Ammon's horn (tissue), 1 donor: ENCODE measurements at regions not wholly inside any gene's neighbourhood (a gene's known extent, or its start where the extent isn't known, plus 50 kb on each side); places are given as distances from the start of the nearest gene placed in this dataset.
"Not testable (repeated sequence)": the region's sequence is repeated elsewhere in the genome, so short reads cannot be mapped to it uniquely, and the experiment has no call there.

Source experiments
- DNase-seq: peaks from one replicate; pipeline ENCODE4 v3.0.0-alpha.2; 2016; ENCODE audit warnings: low spot score

DNA sequence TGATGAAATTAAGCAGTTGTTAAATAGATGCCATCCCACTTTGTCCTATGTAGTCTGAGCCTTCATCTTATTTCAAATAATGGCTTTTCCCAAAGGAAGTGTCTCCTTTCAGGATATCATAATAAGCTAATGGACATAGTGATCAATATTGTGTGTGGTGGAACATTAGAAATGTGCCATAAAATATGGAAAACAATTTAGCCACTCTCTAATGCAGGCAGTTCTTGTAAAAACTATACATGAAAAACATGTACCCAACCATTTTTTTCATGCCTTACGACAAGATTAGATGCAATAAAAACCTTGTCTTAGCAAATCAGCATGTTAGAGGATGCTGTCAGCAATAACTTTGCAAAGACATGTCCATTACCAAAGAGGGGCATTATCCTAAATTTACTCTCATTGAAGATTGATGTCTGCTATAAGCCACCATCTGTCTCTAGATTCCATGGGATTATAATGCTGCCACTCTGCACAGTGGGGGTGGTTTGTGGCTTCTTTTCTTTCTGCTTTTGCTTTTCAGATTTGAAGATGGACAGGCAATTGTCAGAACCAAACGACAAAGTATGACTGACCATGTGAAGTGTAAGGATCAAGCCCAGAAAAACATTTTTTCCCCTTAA, 724.0 kb upstream of the ZNF608 start:
- DNase-seq: no peak

- no peak for DNase-seq
Measured at GRCh38 chr5:125476901-125477585, 730.6 kb upstream of the ZNF608 start.

DNA sequence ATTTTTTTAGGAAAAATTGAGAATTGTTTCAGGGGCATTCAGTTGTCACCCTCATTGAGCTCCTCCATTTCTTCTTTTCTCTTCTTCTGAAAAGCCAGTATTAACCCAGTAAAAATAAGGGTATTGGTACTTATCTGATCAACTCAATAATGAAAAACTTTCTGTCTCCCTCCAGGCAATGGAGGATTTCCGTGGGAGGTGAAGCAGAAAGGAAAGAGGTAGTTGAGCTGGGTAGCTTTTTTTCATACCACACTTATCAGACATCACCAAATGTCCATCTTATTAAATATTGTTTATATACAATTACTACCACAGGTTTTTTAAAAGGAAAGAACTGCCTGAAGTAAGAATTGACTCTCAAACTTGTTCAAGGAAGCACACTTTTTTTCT, 731.1 kb upstream of the ZNF608 start:
- no peak for DNase-seq

DNA sequence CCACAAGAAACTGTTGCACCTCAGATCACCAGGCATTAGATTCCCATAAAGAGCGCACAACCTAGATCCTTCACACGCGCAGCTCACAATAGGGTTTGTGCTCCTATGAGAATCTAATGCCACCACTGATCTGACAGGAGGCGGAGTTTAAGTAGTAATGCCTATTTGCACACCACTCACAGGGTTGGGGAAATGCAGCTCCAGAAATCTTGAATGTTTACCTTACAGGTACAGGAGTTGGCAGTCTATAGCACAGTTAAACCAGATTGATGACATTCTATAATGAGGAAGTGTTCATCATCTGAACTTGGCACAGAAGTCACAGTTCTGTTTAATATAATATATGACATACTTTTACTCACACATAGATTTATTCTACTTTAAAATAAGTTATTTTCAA, 732.2 kb upstream of the ZNF608 start:
- no peak for DNase-seq

DNA sequence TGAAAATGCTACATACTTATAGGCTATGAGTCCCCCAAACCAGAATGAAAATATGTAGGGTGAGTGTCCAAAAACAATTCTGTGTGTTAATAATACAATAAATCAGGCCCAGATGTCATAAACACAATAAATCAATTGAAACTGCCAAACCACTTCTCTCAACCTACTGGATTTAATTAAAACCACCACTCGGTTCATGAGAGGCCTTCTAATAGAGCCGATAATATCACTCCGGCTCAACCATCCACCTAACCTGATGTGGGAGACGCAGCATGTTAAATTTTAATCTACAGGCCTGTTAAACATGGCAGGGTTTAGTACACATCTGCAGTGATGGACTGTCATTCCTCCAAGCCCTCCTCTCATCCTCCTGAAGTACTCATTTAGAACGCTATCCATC, 734.5 kb upstream of the ZNF608 start:
- no peak for DNase-seq

DNA sequence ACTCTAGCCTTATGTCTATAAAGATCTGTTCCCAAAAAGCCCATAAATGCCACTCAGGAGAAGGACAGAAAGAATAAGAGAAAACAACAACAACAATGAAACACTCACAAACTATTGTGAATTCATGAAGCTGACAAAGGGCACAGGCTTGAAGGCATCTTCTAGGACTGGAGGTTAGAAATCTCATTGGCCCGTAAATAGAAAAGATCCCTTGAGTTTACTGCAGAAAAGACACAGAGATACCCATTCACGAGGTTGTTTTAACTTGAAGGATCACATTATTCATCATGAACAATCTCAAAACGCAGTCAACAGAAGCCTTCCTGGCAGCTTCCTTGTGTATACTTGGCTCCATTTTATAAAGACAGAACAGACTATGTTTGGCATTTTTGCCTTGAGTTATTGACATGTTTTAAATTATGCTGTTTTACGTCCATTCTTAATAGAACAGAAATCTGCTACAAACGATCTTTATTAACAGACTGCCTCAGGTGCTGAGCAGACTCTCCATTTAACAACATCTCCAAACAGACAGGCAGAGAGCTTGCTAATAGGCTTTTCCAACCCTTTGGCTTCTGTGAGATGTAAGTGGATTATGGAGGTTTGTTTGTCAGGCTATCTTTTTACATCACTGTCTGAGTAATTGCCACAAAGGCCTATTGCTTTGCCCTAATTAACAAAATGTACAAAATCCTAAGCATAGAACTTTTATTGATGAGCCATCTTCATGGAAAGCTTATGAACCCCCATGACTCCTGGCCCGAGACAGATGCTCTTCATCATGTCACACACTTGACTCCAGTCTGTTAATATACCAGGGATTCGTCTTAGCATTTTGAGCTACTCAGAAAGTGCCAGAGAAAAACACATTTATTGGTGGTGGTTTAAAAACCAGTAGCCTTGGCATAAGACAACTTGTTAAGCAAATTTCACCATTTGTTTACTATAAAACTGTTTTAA, 735.3 kb upstream of the ZNF608 start:
- peak; percentile 13 for DNase-seq

DNA sequence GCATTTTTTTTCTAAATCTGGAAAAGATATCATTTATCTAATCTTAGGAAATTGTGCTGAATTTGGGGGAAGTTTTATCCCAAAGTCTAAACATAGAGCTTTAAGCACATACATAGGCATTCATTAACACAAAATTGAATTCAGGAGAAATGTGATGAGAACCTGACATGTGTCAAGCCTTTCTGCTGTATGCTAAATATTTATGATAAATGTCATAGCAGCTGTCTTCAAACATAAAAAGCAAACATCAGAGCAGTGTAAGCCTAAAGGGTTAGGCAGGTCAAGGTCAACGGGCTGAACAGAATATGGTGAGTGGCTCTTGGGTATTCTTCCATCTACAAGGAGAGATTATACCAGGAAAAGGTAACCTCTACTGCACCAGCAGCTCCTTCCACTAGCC, 737.2 kb upstream of the ZNF608 start:
- DNase-seq: no peak

GRCh38 chr5:125484272-125484741, 737.9 kb upstream of the ZNF608 start:
- DNase-seq: peak; percentile 11

DNA sequence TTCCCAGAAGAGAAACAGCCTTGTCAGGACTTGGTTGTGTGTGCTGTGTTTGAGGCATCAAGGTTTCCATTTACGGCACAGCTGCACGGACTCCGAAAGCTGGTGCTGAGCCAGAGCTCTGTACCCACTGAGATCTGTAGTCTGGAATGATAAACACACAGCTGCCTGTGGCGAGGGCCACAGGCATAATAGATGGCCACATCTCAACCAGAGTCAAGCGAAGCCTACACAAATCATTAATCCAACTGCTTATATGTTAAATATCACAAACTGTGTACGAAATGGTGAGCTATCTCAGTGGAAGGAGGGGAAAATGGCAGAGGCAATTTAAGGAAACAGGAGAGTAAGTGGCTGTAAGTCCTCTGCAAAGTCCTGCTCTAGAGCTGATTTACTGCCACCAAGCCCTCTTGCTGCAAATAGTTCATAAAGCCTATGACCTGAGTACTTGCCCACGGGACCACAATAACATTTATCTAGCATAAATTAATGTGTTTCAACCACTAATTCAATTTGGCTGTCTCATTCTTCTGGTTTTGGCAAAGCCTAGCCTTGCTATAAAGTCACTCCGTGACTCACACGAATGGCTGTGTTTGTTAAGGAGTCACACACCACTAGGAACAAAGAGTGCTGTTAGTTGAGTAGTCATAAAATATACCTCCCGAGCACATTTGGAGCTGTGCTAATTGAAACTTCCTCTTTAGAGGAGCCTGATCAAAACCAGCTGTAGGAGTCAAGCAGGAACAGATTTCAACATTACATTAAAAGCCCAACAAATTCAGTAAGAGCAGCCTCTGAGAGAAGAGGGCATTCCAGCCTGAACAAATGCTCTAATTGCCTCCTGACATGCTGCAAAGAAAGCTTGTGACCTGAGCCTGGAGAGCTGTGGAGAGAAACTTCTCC, 738.6 kb upstream of the ZNF608 start:
- peak; percentile 93 for DNase-seq

- DNase-seq: no peak
Measured at GRCh38 chr5:125485771-125486170, 739.3 kb upstream of the ZNF608 start.

GRCh38 chr5:125486634-125487033, 740.2 kb upstream of the ZNF608 start:
- DNase-seq: no peak

- DNase-seq: peak; percentile 60
Measured at GRCh38 chr5:125487231-125487630, 740.8 kb upstream of the ZNF608 start.

GRCh38 chr5:125487652-125488051, 741.2 kb upstream of the ZNF608 start:
- DNase-seq: not testable (repeated sequence)

DNA sequence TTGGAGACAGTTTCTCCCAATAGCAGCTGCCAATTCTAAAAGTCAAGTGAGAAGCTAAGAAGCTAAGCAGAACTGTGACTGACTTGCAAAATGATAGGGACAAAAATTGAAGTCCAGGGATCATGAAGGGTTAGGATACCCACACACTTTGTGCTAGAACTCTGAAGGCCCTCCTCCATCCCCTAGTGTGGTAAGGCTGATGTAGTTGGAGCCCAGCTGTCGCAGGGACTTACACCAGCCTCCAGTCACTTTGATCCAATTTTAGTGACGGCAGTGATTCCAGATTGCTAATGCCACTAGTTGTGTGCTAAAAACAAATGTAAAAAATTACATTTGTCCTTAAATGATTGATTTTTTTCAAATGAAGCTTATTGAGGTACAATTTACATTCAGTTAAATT, 742.7 kb upstream of the ZNF608 start:
- DNase-seq: peak; percentile 20

DNA sequence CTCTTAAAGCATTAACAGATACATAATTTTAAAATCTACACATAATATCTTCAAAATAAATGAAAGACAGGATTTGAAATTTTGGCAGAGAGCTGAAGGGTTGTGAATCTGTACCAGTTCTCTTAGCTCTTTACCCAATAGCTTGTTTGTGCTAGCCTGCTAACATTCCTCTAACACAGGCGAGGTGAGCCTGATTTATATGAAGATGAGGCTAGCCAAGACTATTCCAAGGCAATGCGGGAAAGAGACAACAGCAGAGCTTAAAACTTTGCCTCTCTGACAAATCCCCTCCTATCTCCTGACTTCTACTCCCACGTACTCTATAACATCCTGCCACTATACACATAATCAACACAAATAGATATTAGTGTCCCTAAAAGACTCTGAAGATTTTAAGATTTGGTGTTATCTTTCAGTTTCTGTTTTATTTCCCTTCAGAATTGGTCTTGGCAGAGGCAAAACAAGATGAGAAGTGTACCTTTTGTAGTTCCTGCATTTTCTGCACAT, 745.6 kb upstream of the ZNF608 start:
- DNase-seq: no peak

- DNase-seq: no peak
Measured at GRCh38 chr5:125492977-125493376, 746.5 kb upstream of the ZNF608 start.

DNA sequence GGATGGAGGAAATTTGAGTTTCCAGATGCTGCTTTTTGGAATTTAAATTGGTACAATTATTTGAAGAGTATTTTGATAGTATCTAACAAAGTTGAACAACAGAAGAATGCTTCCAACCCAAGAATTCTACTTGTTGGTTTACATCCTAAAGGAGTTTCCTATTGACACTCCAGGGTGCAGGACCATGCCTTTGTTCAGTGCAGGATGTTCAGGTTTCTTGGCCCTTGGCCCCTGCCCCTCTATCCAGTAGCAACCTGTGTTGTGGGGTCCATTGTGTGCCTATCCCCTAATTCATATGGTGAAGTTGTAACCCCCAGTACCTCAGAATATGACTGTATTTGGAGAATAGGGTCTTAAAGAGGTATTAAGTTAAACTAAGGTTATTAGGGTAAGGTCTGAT, 750.0 kb upstream of the ZNF608 start:
- DNase-seq: no peak

- no peak for DNase-seq
Measured at GRCh38 chr5:125497651-125498050, 751.2 kb upstream of the ZNF608 start.

DNA sequence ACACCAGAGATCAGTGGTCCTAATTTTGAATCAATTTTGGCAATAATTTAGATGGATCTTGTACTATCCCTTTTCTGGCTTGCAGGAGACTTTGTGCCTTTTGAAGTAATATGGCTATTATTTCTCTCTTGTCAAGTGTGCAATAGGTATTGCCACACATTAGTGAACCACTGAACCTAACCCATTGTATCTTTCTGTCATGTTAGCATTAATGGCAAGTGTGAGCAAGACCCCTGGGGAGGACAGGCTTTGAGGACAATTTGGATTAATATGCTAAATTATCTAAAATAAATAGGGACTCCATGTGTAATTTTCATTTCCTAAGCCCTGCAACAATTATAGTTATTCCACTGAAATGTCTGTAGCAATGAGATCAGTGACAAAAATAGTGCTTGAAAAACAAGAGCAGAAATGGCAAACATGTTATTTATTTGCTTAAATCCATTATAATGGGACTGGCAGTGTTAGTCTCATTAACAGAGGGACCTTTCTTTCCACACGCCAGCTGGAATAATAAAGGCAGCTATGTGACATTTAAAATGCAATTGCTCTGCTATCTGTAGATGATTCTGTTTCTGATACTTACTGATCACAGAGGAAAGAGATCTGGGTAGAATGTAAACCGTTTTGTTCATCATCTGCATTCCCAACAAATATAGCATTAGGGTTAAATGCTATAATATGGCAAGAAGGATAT, 753.3 kb upstream of the ZNF608 start:
- peak; percentile 88 for DNase-seq

- no peak for DNase-seq
Measured at GRCh38 chr5:125501396-125501795, 755.0 kb upstream of the ZNF608 start.

DNA sequence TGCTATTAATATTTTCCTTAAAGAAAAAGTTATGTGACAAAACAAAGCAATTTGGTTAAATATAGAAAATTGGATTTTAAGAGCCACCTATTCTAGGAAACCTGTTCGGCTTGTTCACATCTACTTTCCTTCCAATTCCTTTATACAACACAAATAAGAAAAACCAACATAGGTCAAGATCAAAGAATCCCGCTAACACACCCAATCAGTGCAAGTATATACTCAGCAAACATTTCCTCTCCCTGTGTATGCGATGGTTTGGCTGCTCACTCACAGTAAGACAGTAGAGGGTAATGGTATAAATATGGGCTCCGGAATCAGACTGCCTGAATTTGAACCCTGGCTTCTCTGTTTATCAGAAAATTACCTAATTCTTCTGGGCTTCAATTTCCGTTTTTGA, 757.5 kb upstream of the ZNF608 start:
- DNase-seq: no peak
